SK-N-SH treated with all-trans-retinoic acid at 6 μM for 48 hours (cell line): ENCODE measurements at regions not wholly inside any gene's neighbourhood (a gene's known extent, or its start where the extent isn't known, plus 50 kb on each side); places are given as distances from the start of the nearest gene placed in this dataset.

ENCODE experiments used
- ATAC-seq: fragments of 200-7000 bp; cut with Tn5 transposase; 3 replicates; pipeline ENCODE4 v1.9.1; 2020; ENCODE audit warnings: mild to moderate bottlenecking, moderate library complexity
- ARNTL ChIP-seq: fragments of 450-650 bp; formaldehyde crosslinking; IDR thresholded peaks from 2 replicates; pipeline ENCODE4 v1.5.0; 2020; ENCODE audit warnings: low read depth, mild to moderate bottlenecking, moderate library complexity, borderline replicate concordance
- BACH2 ChIP-seq: fragments of 250-450 bp; sonication (Bioruptor Pico); IDR thresholded peaks from 2 replicates; pipeline ENCODE4 v1.9.0; 2021; ENCODE audit warnings: mild to moderate bottlenecking, borderline replicate concordance
- CSDC2 ChIP-seq: fragments of 250-450 bp; sonication (Bioruptor Pico); IDR thresholded peaks from 2 replicates; pipeline ENCODE4 v1.5.0; 2020; ENCODE audit warnings: mild to moderate bottlenecking, moderate library complexity
- ESRRG ChIP-seq: fragments of 250-450 bp; sonication (Bioruptor Pico); IDR thresholded peaks from 2 replicates; pipeline ENCODE4 v1.6.1; 2021; ENCODE audit warnings: mild to moderate bottlenecking
- ISL1 ChIP-seq: fragments of 250-450 bp; sonication (Bioruptor Pico); IDR thresholded peaks from 2 replicates; pipeline ENCODE4 v2.1.2; 2022; ENCODE audit warnings: mild to moderate bottlenecking, moderate library complexity
- OSR1 ChIP-seq: fragments of 250-450 bp; sonication (Bioruptor Pico); IDR thresholded peaks from 2 replicates; pipeline ENCODE4 v1.8.0; 2022; ENCODE audit warnings: moderate library complexity, mild to moderate bottlenecking, inconsistent platforms
- PPARA ChIP-seq: fragments of 250-450 bp; sonication (Bioruptor Pico); IDR thresholded peaks from 2 replicates; pipeline ENCODE4 v1.5.0; 2020; ENCODE audit warnings: mild to moderate bottlenecking, borderline replicate concordance
- RARB ChIP-seq: fragments of 250-450 bp; sonication (Bioruptor Pico); IDR thresholded peaks from 2 replicates; pipeline ENCODE4 v1.8.0; 2021; ENCODE audit warnings: mild to moderate bottlenecking, moderate library complexity
- SNAI2 ChIP-seq: fragments of 250-450 bp; sonication (Bioruptor Pico); IDR thresholded peaks from 2 replicates; pipeline ENCODE4 v1.5.0; 2020; ENCODE audit warnings: mild to moderate bottlenecking, moderate library complexity
- TOX ChIP-seq: fragments of 250-450 bp; sonication (Bioruptor Pico); IDR thresholded peaks from 2 replicates; pipeline ENCODE4 v1.8.0; 2021; ENCODE audit warnings: mild to moderate bottlenecking, moderate library complexity, borderline replicate concordance
- ZC3H10 ChIP-seq: fragments of 250-450 bp; sonication (Bioruptor Pico); IDR thresholded peaks from 2 replicates; pipeline ENCODE4 v1.5.1; 2021; ENCODE audit warnings: mild to moderate bottlenecking, moderate library complexity
- ZFP3 ChIP-seq: fragments of 250-450 bp; sonication (Bioruptor Pico); IDR thresholded peaks from 2 replicates; pipeline ENCODE4 v1.5.0; 2020; ENCODE audit warnings: mild to moderate bottlenecking, moderate library complexity
- ZFP30 ChIP-seq: fragments of 450-650 bp; formaldehyde crosslinking; IDR thresholded peaks from 2 replicates; pipeline ENCODE4 v1.5.0; 2022; ENCODE audit warnings: mild to moderate bottlenecking, moderate library complexity
- ZNF565 ChIP-seq: fragments of 450-650 bp; formaldehyde crosslinking; conservative IDR thresholded peaks from 2 replicates; pipeline ENCODE4 v1.5.0; 2020; ENCODE audit warnings: low read depth, mild to moderate bottlenecking, moderate library complexity
- ZNF70 ChIP-seq: fragments of 450-650 bp; formaldehyde crosslinking; IDR thresholded peaks from 2 replicates; pipeline ENCODE4 v1.5.0; 2020; ENCODE audit warnings: mild to moderate bottlenecking, moderate library complexity
- ZNF8 ChIP-seq: fragments of 450-650 bp; formaldehyde crosslinking; IDR thresholded peaks from 2 replicates; pipeline ENCODE4 v1.5.0; 2020; ENCODE audit warnings: mild to moderate bottlenecking, moderate library complexity
- TF ChIP-seq, protein P1 (sequence below): fragments of 250-450 bp; sonication (Bioruptor Pico); IDR thresholded peaks from 2 replicates; pipeline ENCODE4 v1.8.0; 2020; ENCODE audit warnings: mild to moderate bottlenecking, moderate library complexity, borderline replicate concordance
- TF ChIP-seq, protein P2 (sequence below): fragments of 250-450 bp; sonication (Bioruptor Pico); IDR thresholded peaks from 2 replicates; pipeline ENCODE4 v1.5.1; 2020; ENCODE audit warnings: low read depth, mild to moderate bottlenecking, moderate library complexity
- TF ChIP-seq, protein P3 (sequence below): fragments of 250-450 bp; sonication (Bioruptor Pico); IDR thresholded peaks from 2 replicates; pipeline ENCODE4 v1.8.0; 2021; ENCODE audit warnings: low read depth, mild to moderate bottlenecking, moderate library complexity, borderline replicate concordance
- TF ChIP-seq, protein P4 (sequence below): fragments of 250-450 bp; sonication (Bioruptor Pico); IDR thresholded peaks from 2 replicates; pipeline ENCODE4 v1.5.0; 2020; ENCODE audit warnings: mild to moderate bottlenecking, moderate library complexity
- TF ChIP-seq, protein P5 (sequence below): fragments of 250-450 bp; sonication (Bioruptor Pico); IDR thresholded peaks from 2 replicates; pipeline ENCODE4 v1.5.1; 2021; ENCODE audit warnings: mild to moderate bottlenecking, moderate library complexity

DNA sequence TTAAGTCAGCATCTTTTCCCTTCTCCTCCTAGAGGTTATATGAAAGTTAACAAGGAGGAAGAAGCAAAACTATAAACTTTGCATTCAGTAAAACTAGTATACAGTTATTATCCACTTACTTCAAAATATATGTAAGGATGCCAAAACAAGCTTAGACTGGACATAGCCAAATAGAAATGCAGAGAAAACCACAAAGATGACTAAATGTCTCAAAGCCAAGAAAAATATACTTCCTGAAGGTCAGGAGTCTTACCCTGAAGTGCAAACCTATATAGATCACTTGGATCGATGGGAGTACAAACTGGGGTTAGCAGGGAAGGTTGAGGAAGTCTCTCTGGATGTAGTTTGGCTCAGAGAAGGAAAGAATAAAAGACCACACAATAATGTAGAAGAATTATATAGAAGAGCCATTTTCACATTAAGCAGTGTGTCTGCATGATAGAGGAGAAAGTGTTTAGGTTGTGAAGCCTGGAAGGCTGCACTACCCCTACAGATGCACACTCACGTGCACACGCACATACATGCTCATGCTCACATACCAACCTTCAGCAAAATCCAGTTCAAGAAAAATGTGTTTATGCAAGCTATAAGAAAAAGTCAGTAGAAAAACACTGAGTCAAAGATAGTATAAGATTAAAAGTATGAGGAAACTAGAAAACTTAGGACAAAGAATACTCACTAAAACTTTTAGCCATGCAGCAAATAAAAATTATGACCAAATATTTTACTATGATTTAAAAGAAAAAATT, 112.1 kb upstream of the RXFP2 start:
- TF ChIP-seq, protein P1, sequence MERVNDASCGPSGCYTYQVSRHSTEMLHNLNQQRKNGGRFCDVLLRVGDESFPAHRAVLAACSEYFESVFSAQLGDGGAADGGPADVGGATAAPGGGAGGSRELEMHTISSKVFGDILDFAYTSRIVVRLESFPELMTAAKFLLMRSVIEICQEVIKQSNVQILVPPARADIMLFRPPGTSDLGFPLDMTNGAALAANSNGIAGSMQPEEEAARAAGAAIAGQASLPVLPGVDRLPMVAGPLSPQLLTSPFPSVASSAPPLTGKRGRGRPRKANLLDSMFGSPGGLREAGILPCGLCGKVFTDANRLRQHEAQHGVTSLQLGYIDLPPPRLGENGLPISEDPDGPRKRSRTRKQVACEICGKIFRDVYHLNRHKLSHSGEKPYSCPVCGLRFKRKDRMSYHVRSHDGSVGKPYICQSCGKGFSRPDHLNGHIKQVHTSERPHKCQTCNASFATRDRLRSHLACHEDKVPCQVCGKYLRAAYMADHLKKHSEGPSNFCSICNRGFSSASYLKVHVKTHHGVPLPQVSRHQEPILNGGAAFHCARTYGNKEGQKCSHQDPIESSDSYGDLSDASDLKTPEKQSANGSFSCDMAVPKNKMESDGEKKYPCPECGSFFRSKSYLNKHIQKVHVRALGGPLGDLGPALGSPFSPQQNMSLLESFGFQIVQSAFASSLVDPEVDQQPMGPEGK (CRISPR knock-in tag) = no peak
- TF ChIP-seq RARB (CRISPR knock-in tag) = no peak
- no peak for TF ChIP-seq ISL1 (CRISPR knock-in tag)
- TF ChIP-seq ZNF8 (CRISPR knock-in tag) = no peak
- no peak for TF ChIP-seq ARNTL
- no peak for TF ChIP-seq ZC3H10 (CRISPR knock-in tag)
- no peak for TF ChIP-seq CSDC2 (CRISPR knock-in tag)
- TF ChIP-seq, protein P2, sequence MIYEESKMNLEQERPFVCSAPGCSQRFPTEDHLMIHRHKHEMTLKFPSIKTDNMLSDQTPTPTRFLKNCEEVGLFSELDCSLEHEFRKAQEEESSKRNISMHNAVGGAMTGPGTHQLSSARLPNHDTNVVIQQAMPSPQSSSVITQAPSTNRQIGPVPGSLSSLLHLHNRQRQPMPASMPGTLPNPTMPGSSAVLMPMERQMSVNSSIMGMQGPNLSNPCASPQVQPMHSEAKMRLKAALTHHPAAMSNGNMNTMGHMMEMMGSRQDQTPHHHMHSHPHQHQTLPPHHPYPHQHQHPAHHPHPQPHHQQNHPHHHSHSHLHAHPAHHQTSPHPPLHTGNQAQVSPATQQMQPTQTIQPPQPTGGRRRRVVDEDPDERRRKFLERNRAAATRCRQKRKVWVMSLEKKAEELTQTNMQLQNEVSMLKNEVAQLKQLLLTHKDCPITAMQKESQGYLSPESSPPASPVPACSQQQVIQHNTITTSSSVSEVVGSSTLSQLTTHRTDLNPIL (CRISPR knock-in tag) = no peak
- TF ChIP-seq ZNF70 (CRISPR knock-in tag) = no peak
- TF ChIP-seq ZFP30 (CRISPR knock-in tag) = no peak
- no peak for TF ChIP-seq OSR1 (CRISPR knock-in tag)
- no peak for TF ChIP-seq ESRRG (CRISPR knock-in tag)
- no peak for TF ChIP-seq ZFP3 (CRISPR knock-in tag)
- TF ChIP-seq PPARA (CRISPR knock-in tag) = no peak
- no peak for TF ChIP-seq BACH2
- TF ChIP-seq, protein P3, sequence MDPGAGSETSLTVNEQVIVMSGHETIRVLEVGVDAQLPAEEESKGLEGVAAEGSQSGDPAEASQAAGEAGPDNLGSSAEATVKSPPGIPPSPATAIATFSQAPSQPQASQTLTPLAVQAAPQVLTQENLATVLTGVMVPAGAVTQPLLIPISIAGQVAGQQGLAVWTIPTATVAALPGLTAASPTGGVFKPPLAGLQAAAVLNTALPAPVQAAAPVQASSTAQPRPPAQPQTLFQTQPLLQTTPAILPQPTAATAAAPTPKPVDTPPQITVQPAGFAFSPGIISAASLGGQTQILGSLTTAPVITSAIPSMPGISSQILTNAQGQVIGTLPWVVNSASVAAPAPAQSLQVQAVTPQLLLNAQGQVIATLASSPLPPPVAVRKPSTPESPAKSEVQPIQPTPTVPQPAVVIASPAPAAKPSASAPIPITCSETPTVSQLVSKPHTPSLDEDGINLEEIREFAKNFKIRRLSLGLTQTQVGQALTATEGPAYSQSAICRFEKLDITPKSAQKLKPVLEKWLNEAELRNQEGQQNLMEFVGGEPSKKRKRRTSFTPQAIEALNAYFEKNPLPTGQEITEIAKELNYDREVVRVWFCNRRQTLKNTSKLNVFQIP (CRISPR knock-in tag) = no peak
- TF ChIP-seq, protein P4, sequence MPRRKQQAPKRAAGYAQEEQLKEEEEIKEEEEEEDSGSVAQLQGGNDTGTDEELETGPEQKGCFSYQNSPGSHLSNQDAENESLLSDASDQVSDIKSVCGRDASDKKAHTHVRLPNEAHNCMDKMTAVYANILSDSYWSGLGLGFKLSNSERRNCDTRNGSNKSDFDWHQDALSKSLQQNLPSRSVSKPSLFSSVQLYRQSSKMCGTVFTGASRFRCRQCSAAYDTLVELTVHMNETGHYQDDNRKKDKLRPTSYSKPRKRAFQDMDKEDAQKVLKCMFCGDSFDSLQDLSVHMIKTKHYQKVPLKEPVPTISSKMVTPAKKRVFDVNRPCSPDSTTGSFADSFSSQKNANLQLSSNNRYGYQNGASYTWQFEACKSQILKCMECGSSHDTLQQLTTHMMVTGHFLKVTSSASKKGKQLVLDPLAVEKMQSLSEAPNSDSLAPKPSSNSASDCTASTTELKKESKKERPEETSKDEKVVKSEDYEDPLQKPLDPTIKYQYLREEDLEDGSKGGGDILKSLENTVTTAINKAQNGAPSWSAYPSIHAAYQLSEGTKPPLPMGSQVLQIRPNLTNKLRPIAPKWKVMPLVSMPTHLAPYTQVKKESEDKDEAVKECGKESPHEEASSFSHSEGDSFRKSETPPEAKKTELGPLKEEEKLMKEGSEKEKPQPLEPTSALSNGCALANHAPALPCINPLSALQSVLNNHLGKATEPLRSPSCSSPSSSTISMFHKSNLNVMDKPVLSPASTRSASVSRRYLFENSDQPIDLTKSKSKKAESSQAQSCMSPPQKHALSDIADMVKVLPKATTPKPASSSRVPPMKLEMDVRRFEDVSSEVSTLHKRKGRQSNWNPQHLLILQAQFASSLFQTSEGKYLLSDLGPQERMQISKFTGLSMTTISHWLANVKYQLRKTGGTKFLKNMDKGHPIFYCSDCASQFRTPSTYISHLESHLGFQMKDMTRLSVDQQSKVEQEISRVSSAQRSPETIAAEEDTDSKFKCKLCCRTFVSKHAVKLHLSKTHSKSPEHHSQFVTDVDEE = no peak
- no peak for TF ChIP-seq TOX (CRISPR knock-in tag)
- TF ChIP-seq ZNF565 (CRISPR knock-in tag) = no peak
- TF ChIP-seq, protein P5, sequence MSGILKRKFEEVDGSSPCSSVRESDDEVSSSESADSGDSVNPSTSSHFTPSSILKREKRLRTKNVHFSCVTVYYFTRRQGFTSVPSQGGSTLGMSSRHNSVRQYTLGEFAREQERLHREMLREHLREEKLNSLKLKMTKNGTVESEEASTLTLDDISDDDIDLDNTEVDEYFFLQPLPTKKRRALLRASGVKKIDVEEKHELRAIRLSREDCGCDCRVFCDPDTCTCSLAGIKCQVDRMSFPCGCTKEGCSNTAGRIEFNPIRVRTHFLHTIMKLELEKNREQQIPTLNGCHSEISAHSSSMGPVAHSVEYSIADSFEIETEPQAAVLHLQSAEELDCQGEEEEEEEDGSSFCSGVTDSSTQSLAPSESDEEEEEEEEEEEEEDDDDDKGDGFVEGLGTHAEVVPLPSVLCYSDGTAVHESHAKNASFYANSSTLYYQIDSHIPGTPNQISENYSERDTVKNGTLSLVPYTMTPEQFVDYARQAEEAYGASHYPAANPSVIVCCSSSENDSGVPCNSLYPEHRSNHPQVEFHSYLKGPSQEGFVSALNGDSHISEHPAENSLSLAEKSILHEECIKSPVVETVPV (CRISPR knock-in tag) = no peak
- peak; percentile 37; the same call in 1 of the 3 replicates for ATAC-seq

DNA sequence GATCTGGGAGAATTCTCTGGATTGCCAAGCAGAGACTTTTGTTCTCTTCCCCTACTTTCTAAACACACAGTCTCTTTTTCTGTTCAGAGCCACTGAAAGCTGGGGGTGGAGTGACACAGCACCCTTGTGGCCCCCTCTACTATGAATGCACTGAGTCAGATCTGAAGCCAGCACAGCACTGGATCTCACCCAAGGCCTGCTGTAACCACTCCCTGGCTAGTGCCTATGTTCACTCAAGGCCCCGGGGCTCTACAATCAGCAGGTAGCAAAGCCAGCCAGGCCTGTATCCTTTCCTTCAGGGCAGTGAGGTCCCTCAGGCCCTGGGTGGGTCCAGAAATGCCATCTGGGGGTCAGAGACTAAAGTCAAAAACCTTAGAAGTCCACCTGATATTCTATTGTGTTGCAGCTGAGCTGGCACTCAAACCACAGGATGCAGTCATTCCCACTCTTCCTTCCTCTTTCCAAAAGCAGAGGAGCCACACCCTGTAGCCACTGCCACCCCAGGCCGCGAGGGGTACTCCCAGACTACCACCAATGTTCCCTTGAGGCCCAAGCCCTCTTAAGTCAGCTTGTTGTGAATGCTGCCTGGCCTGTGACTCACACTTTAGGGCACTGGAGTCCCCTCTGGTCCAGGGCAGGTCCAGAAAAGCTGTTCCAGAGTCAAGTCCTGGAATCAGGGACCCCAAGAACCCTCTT, 110.1 kb upstream of the RXFP2 start:
- ATAC-seq = no peak
- TF ChIP-seq OSR1 (CRISPR knock-in tag) (no peak), ZFP30 (CRISPR knock-in tag) (no peak)

DNA sequence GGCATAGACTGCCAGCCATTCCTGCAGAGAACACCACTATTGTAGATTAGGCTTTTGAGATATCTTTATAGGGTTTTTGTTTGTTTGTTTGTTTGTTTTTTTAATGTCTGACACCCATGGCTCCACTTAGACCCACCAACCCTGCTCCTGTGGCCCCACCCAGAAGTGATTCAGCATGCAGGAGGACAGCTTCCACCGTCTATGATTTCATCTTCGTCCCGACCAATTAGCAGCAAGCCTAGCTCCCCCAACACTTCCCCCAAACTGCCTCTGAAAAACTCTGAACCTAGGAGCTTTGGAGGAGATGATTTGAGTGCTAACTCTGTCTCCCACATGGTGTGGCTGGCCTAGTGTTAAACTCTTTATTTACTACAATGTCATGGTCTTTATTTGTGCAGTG, 108.3 kb upstream of the RXFP2 start:
- no peak for ATAC-seq
- TF ChIP-seq CSDC2 (CRISPR knock-in tag) = no peak
- TF ChIP-seq, protein P3 (CRISPR knock-in tag) = no peak
- no peak for TF ChIP-seq ZC3H10 (CRISPR knock-in tag)
- TF ChIP-seq, protein P4 = no peak
- TF ChIP-seq OSR1 (CRISPR knock-in tag) = no peak
- no peak for TF ChIP-seq PPARA (CRISPR knock-in tag)
- no peak for TF ChIP-seq TOX (CRISPR knock-in tag)
- no peak for TF ChIP-seq ESRRG (CRISPR knock-in tag)
- TF ChIP-seq SNAI2 (CRISPR knock-in tag) = no peak
